H1 (cell line): ENCODE measurements at regions not wholly inside any gene's neighbourhood (a gene's known extent, or its start where the extent isn't known, plus 50 kb on each side); places are given as distances from the start of the nearest gene placed in this dataset.

Experiments
- BACH1 ChIP-seq: IDR thresholded peaks from 2 replicates; pipeline ENCODE4 v1.6.1; 2012; ENCODE audit warnings: low read length, improper control_type of control experiment
- BCL11A ChIP-seq, 2 experiments: IDR thresholded peaks; one replicate each; pipeline ENCODE4 v1.6.1; 2011; ENCODE audit warnings: low read depth in 2 of 2, low read length in 2 of 2, mild to moderate bottlenecking in 2 of 2
- EZH2 ChIP-seq: fragments of 200-600 bp; sonication (generic); IDR thresholded peaks from 2 replicates; pipeline ENCODE4 v1.7.1; 2012; ENCODE audit warnings: low read depth, mild to moderate bottlenecking, moderate library complexity, low read length, inconsistent platforms; ENCODE audit not compliant: severe bottlenecking
- GABPA ChIP-seq: IDR thresholded peaks from 2 replicates; pipeline ENCODE4 v1.6.1; 2011; ENCODE audit warnings: mild to moderate bottlenecking, low read length, moderate library complexity, borderline replicate concordance; ENCODE audit not compliant: insufficient read depth
- HDAC6 ChIP-seq: IDR thresholded peaks from one replicate; pipeline ENCODE4 v1.7.1; 2012; ENCODE audit warnings: low read depth, mild to moderate bottlenecking, inconsistent platforms, low read length, moderate library complexity

GRCh38 chr13:72617951-72618350 is 109.5 kb downstream of the MZT1 start (continued):
- TF ChIP-seq BACH1, result no peak
- no peak for TF ChIP-seq GABPA
- no peak for TF ChIP-seq EZH2
- TF ChIP-seq BCL11A (IDR thresholded peaks at IDR 0.05; ENCODE audit: low read depth in 2 of 2, low read length in 2 of 2), result no peak
- no peak for TF ChIP-seq HDAC6
